ENCODE measurements at regions not wholly inside any gene's neighbourhood (a gene's known extent, or its start where the extent isn't known, plus 50 kb on each side); places are given as distances from the start of the nearest gene placed in this dataset.

DNA sequence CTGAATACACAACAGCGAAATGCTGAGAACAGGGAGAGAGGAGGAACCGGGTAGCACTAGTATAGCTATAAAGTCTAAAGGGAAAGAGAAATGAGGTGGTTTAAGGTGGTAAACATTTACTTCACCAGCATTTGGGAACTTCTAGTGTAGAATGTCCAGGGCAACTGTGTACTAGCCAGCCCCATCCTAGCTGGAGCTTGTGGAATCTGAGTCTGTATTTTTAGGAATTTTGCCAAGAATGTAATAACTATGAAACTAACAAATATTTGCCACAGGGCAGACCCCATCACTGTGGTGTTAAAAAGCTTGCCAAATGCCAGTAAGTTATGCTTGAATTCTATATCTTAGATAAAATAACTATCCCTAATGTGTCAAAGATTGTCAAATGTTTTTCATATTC is 398.9 kb upstream of the MIS18BP1 start:
- Histone ChIP-seq H3K9me2 (no peaks in the 10 kb centered on the region), H2AFZ (ENCODE audit: low read depth) (no peak overlapping the region), H3K9me3 (no peaks in the 10 kb centered on the region), H3K9ac (no peak overlapping the region), H3K4me3 (ENCODE audit: low read depth in 2 of 2, low read length in 1 of 2) (no peak overlapping the region), H3K27me3 (ENCODE audit: insufficient read depth) (no peaks in the 10 kb centered on the region), H3K79me2 (ENCODE audit: insufficient read depth) (no peaks in the 10 kb centered on the region), H3F3A (replicated peaks; ENCODE audit: insufficient read depth) (no peaks in the 10 kb centered on the region), H3K4me2 (no peak overlapping the region), H3K4me1 (ENCODE audit: control insufficient read depth in 1 of 2, insufficient read depth in 2 of 2, low read depth in 1 of 2, low read length in 1 of 2) (no peaks in the 10 kb centered on the region), H3K36me3 (replicated peaks in 1 of 2; ENCODE audit: control insufficient read depth in 1 of 2, insufficient read depth in 2 of 2, low read length in 1 of 2) (no peaks in the 10 kb centered on the region), H4K20me1 (ENCODE audit: insufficient read depth) (no peaks in the 10 kb centered on the region), H3K27ac (ENCODE audit: low read depth in 2 of 2, low read length in 1 of 2) (no peak overlapping the region)
- POLR2A ChIA-PET, result no interaction called here
- DNase-seq, result no peak
- 0% methylated on average over 2 of the region's 2 CpGs for WGBS (ENCODE audit: low lambda C conversion rate)
- TF ChIP-seq RXRA (IDR thresholded peaks at IDR 0.05; ENCODE audit: borderline replicate concordance, low read depth), result no peak
- no peak for TF ChIP-seq REST (IDR thresholded peaks at IDR 0.05; ENCODE audit: low read depth, low read length)
- TF ChIP-seq PBX3 (IDR thresholded peaks at IDR 0.05), result no peak
- no peak for TF ChIP-seq SMC3 (IDR thresholded peaks at IDR 0.05; ENCODE audit: low read depth, low read length)
- no peak for TF ChIP-seq TCF12 (IDR thresholded peaks at IDR 0.05)
- TF ChIP-seq RAD21 (IDR thresholded peaks at IDR 0.05; ENCODE audit: low read length), result no peak
- TF ChIP-seq EZH2phosphoT487 (IDR thresholded peaks at IDR 0.05; ENCODE audit: borderline replicate concordance, low read depth), result no peak
- TF ChIP-seq RFX5 (IDR thresholded peaks at IDR 0.05; ENCODE audit: low read length), result no peak
- no peak for TF ChIP-seq USF1 (IDR thresholded peaks at IDR 0.05; ENCODE audit: borderline replicate concordance, low read depth)
- TF ChIP-seq YY1 (IDR thresholded peaks at IDR 0.05; ENCODE audit: low read depth), result no peak
- no peak for TF ChIP-seq JUND (IDR thresholded peaks at IDR 0.05)
- no peak for TF ChIP-seq CTCF (IDR thresholded peaks at IDR 0.05)
- no peak for TF ChIP-seq FOSL2 (IDR thresholded peaks at IDR 0.05; ENCODE audit: borderline replicate concordance, low read depth)
- CTCF ChIA-PET, result no interaction called here
